RKO (cell line): ENCODE measurements at regions not wholly inside any gene's neighbourhood (a gene's known extent, or its start where the extent isn't known, plus 50 kb on each side); places are given as distances from the start of the nearest gene placed in this dataset.
A peak's percentile ranks its signal among the peaks of the same experiment; 100 is the strongest.
"Not testable (repeated sequence)": the region's sequence is repeated elsewhere in the genome, so short reads cannot be mapped to it uniquely, and the experiment has no call there.

Source experiments
- DNase-seq: peaks from one replicate; pipeline ENCODE4 v3.0.0-alpha.2; 2016; ENCODE audit warnings: low spot score

- DNase-seq, result no peak
These were observed 81.0 kb upstream of the BRD7 start for GRCh38 chr16:50449800-50450199.

GRCh38 chr16:50448981-50449380 is 80.2 kb upstream of the BRD7 start:
- no peak for DNase-seq

GRCh38 chr16:50448522-50448921 is 79.7 kb upstream of the BRD7 start:
- DNase-seq, result no peak

GRCh38 chr16:50447386-50447785 is 78.6 kb upstream of the BRD7 start:
- not testable (repeated sequence) for DNase-seq

- no peak for DNase-seq
These were observed 78.1 kb upstream of the BRD7 start for GRCh38 chr16:50446861-50447260.

GRCh38 chr16:50445621-50446555 is 77.1 kb upstream of the BRD7 start:
- no peak for DNase-seq

- no peak for DNase-seq
These were observed 75.7 kb upstream of the BRD7 start for GRCh38 chr16:50444526-50444925.

- no peak for DNase-seq
These were observed 73.4 kb upstream of the BRD7 start for GRCh38 chr16:50442221-50442620.

- no peak for DNase-seq
These were observed 72.8 kb upstream of the BRD7 start for GRCh38 chr16:50441486-50442157.

- DNase-seq, result no peak
These were observed 72.2 kb upstream of the BRD7 start for GRCh38 chr16:50440991-50441390.

GRCh38 chr16:50440531-50440930 is 71.7 kb upstream of the BRD7 start:
- no peak for DNase-seq

- DNase-seq, result no peak
These were observed 69.1 kb upstream of the BRD7 start for GRCh38 chr16:50437769-50438437.

- no peak for DNase-seq
These were observed 67.5 kb upstream of the BRD7 start for GRCh38 chr16:50436271-50436670.

- no peak for DNase-seq
These were observed 66.2 kb upstream of the BRD7 start for GRCh38 chr16:50434872-50435478.

- DNase-seq, result no peak
These were observed 61.3 kb upstream of the BRD7 start for GRCh38 chr16:50430076-50430475.

- DNase-seq, result no peak
These were observed 60.0 kb upstream of the BRD7 start for GRCh38 chr16:50428742-50429141.

- DNase-seq, result peak; percentile 20
These were observed 59.3 kb upstream of the BRD7 start for GRCh38 chr16:50428116-50428515.

- no peak for DNase-seq
These were observed 58.3 kb upstream of the BRD7 start for GRCh38 chr16:50427107-50427506.

- no peak for DNase-seq
These were observed 56.9 kb upstream of the BRD7 start for GRCh38 chr16:50425648-50426047.

GRCh38 chr16:50425044-50425443 is 56.3 kb upstream of the BRD7 start:
- DNase-seq, result no peak

- no peak for DNase-seq
These were observed 54.1 kb upstream of the BRD7 start for GRCh38 chr16:50422926-50423325.

GRCh38 chr16:50419116-50419515 is 50.3 kb upstream of the BRD7 start:
- no peak for DNase-seq
